Breast epithelium (tissue), 4 donors: ENCODE measurements at regions not wholly inside any gene's neighbourhood (a gene's known extent, or its start where the extent isn't known, plus 50 kb on each side); places are given as distances from the start of the nearest gene placed in this dataset.

Experiments
- DNase-seq, 2 donors: peaks; one replicate each; pipeline ENCODE4 v3.0.0-alpha.2; 2019; ENCODE audit warnings: low spot score in 2 of 2
- H3K27ac ChIP-seq, 2 donors: fragments of 200-600 bp; sonication (generic) in 1 of 2; one replicate each; pipeline ENCODE4 v1.5.1; 2016 to 2019; ENCODE audit warnings: mild to moderate bottlenecking in 1 of 2
- H3K27me3 ChIP-seq, 2 donors: fragments of 200-600 bp; sonication (generic) in 1 of 2; one replicate each; pipeline versions ENCODE4 v1.5.1 to v1.6.0; 2017 to 2019; ENCODE audit warnings: control low read depth in 1 of 2, mild to moderate bottlenecking in 1 of 2
- H3K36me3 ChIP-seq: fragments of 200-600 bp; one replicate; pipeline ENCODE4 v1.5.1; 2019
- H3K4me1 ChIP-seq, 2 donors: fragments of 200-600 bp; sonication (generic); one replicate each; pipeline ENCODE4 v1.5.1; 2016 to 2019; ENCODE audit warnings: control low read depth in 1 of 2
- H3K4me3 ChIP-seq, 3 donors: fragments of 200-600 bp; sonication (generic); 1 replicate in 2 of 3; 2 replicates in 1 of 3; pipeline ENCODE4 v1.5.1; 2016 to 2019; ENCODE audit warnings: mild to moderate bottlenecking in 3 of 3, moderate library complexity in 2 of 3
- H3K9me3 ChIP-seq, 2 donors: fragments of 200-600 bp; sonication (generic) in 1 of 2; one replicate each; pipeline ENCODE4 v1.5.1; 2016 to 2019; ENCODE audit warnings: control low read depth in 1 of 2
- CTCF ChIP-seq, 3 donors: fragments of 450-650 bp; IDR thresholded peaks; one replicate each; pipeline ENCODE4 v1.5.1; 2016 to 2017; ENCODE audit warnings: antibody characterized with exemption in 3 of 3, mild to moderate bottlenecking in 3 of 3, moderate library complexity in 3 of 3
- POLR2A ChIP-seq: fragments of 450-650 bp; IDR thresholded peaks from one replicate; pipeline ENCODE4 v1.6.1; 2016; ENCODE audit warnings: antibody characterized with exemption, mild to moderate bottlenecking, moderate library complexity
- POLR2AphosphoS5 ChIP-seq, 3 donors: sonication (generic); formaldehyde crosslinking; IDR thresholded peaks; one replicate each; pipeline ENCODE4 v1.6.1; 2017; ENCODE audit warnings: antibody characterized with exemption in 3 of 3
- intact Hi-C: fragments of 100-400 bp; cut with DNase I; formaldehyde crosslinking; loops from one replicate; pipeline ENCODE4 v1.15.1; 2023; ENCODE audit warnings: low total_unique reads

DNA sequence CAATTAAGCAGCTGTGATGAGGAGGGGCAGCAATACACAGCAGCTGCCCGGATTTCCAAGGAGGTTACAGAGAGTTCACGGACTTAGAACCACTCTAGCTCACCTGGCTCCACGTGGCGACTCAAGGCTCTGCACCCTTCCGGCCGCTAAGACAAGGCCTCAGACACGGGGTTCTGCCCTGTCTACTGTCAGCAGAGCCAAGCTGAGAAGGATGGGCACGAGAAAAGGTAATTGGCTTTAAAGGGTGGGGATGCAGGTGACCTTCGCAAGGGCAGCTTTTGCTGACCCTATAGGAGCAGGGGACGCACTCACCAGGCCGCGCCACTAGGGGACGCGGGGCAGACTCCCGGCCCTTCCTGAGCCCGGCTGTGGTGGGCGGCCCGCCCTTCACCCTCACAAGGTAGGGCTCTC, 152.4 kb downstream of the KIF20B start:
- TF ChIP-seq POLR2A (no peak), POLR2AphosphoS5 (IDR thresholded peaks at IDR 0.05) (no peak), CTCF (IDR thresholded peaks at IDR 0.05) (no peak)
- no peaks in the 10 kb centered on the region for H3K27me3 ChIP-seq
- no peak for DNase-seq
- no peak overlapping the region for H3K4me3 ChIP-seq
- no peaks in the 10 kb centered on the region for H3K36me3 ChIP-seq
- no peaks in the 10 kb centered on the region for H3K9me3 ChIP-seq
- no peak overlapping the region for H3K27ac ChIP-seq
- no peaks in the 10 kb centered on the region for H3K4me1 ChIP-seq
- intact Hi-C loops, result no loop called here

DNA sequence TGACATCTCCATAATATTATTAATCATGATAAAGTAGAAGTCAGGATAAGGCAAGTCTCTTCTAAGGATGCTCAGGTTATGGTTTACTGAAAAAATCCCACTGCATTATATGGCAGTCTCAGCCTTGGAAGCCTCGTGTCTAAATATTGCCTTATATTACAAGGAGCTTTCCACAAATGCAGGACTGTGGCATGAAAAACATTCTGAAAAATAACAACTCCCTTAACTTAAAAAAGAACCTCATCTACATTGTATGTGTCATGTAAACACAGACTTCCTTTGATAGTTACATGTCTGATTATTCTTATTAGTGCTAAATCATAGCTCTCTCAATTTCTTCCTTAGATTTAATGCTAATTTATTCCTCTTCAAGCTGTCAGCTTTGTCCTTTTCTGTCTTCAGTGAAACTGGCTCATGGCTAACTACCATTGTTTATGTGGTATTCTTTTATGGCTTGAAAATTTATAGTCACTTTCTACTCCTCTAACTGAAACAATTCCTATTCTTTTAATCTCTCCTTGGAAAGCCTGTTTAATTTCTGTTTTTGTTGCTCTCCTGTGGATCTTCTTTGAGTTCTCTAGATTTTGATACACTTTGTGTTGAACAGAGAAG, 156.1 kb downstream of the KIF20B start:
- H3K4me3 ChIP-seq, result no peak overlapping the region
- H3K27ac ChIP-seq, result no peak overlapping the region
- no peaks in the 10 kb centered on the region for H3K27me3 ChIP-seq
- DNase-seq, result no peak
- H3K9me3 ChIP-seq, result no peaks in the 10 kb centered on the region
- no peaks in the 10 kb centered on the region for H3K36me3 ChIP-seq
- intact Hi-C loops, result no loop called here
- H3K4me1 ChIP-seq, result no peaks in the 10 kb centered on the region
- no peak for TF ChIP-seq POLR2AphosphoS5 (IDR thresholded peaks at IDR 0.05)
- no peak for TF ChIP-seq CTCF (IDR thresholded peaks at IDR 0.05)
- TF ChIP-seq POLR2A, result no peak

GRCh38 chr10:89861199-89861573, 159.8 kb downstream of the KIF20B start:
- intact Hi-C loops, result no loop called here
- no peaks in the 10 kb centered on the region for H3K9me3 ChIP-seq
- no peak overlapping the region for H3K27ac ChIP-seq
- DNase-seq, result no peak
- H3K4me3 ChIP-seq, result no peak overlapping the region
- H3K36me3 ChIP-seq, result no peaks in the 10 kb centered on the region
- H3K4me1 ChIP-seq, result no peaks in the 10 kb centered on the region
- H3K27me3 ChIP-seq, result no peaks in the 10 kb centered on the region
- no peak for TF ChIP-seq POLR2AphosphoS5 (IDR thresholded peaks at IDR 0.05)
- no peak for TF ChIP-seq CTCF (IDR thresholded peaks at IDR 0.05)
- no peak for TF ChIP-seq POLR2A

- Histone ChIP-seq H3K4me3 (no peak overlapping the region), H3K9me3 (no peaks in the 10 kb centered on the region), H3K36me3 (no peaks in the 10 kb centered on the region), H3K27me3 (no peaks in the 10 kb centered on the region), H3K4me1 (no peaks in the 10 kb centered on the region), H3K27ac (no peak overlapping the region)
- intact Hi-C loops, result no loop called here
- no peak for TF ChIP-seq POLR2A
- no peak for TF ChIP-seq CTCF (IDR thresholded peaks at IDR 0.05)
- TF ChIP-seq POLR2AphosphoS5 (IDR thresholded peaks at IDR 0.05), result no peak
- DNase-seq, result no peak
These were observed 160.4 kb downstream of the KIF20B start for GRCh38 chr10:89861584-89862301.

GRCh38 chr10:89867964-89868363, 166.6 kb downstream of the KIF20B start:
- Histone ChIP-seq H3K4me3 (no peak overlapping the region), H3K9me3 (no peaks in the 10 kb centered on the region), H3K27ac (no peak overlapping the region), H3K36me3 (no peaks in the 10 kb centered on the region), H3K4me1 (no peaks in the 10 kb centered on the region), H3K27me3 (no peaks in the 10 kb centered on the region)
- TF ChIP-seq CTCF (IDR thresholded peaks at IDR 0.05), result no peak
- no peak for TF ChIP-seq POLR2AphosphoS5 (IDR thresholded peaks at IDR 0.05)
- no peak for TF ChIP-seq POLR2A
- intact Hi-C loops, result loop anchor here (2.0 kb wide), 1 partner anchor 25 kb away; no protein-coding TSS in a partner anchor
- no peak for DNase-seq
